ENCODE measurements at regions not wholly inside any gene's neighbourhood (a gene's known extent, or its start where the extent isn't known, plus 50 kb on each side); places are given as distances from the start of the nearest gene placed in this dataset.

DNA sequence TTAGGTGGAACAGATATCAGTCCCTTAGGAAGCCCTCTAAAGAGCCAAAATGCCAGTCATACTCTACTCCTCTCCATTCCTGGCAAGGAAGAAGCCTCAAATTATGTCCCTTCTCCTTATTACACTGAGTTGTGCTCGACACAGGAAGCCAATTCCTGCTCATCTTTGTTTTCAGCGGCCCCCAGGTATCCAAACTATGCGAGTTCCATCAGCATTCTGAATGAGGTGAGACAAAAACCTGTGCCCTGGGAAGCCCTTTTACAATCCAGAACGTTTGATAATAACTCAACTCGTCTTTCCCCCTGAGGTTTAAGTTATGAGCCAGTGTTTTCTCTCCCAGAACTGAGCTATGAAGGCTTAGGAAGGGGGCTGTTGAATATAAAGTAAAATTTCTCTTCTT is 580.5 kb downstream of the NXPH1 start:
- TF ChIP-seq, protein P1, sequence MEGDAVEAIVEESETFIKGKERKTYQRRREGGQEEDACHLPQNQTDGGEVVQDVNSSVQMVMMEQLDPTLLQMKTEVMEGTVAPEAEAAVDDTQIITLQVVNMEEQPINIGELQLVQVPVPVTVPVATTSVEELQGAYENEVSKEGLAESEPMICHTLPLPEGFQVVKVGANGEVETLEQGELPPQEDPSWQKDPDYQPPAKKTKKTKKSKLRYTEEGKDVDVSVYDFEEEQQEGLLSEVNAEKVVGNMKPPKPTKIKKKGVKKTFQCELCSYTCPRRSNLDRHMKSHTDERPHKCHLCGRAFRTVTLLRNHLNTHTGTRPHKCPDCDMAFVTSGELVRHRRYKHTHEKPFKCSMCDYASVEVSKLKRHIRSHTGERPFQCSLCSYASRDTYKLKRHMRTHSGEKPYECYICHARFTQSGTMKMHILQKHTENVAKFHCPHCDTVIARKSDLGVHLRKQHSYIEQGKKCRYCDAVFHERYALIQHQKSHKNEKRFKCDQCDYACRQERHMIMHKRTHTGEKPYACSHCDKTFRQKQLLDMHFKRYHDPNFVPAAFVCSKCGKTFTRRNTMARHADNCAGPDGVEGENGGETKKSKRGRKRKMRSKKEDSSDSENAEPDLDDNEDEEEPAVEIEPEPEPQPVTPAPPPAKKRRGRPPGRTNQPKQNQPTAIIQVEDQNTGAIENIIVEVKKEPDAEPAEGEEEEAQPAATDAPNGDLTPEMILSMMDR (IDR thresholded peaks at IDR 0.05): no peak
- TF ChIP-seq POLR2A (IDR thresholded peaks at IDR 0.05) (no peak), POLR2AphosphoS5 (IDR thresholded peaks at IDR 0.05) (no peak)
